ENCODE measurements at regions not wholly inside any gene's neighbourhood (a gene's known extent, or its start where the extent isn't known, plus 50 kb on each side); places are given as distances from the start of the nearest gene placed in this dataset.

DNA sequence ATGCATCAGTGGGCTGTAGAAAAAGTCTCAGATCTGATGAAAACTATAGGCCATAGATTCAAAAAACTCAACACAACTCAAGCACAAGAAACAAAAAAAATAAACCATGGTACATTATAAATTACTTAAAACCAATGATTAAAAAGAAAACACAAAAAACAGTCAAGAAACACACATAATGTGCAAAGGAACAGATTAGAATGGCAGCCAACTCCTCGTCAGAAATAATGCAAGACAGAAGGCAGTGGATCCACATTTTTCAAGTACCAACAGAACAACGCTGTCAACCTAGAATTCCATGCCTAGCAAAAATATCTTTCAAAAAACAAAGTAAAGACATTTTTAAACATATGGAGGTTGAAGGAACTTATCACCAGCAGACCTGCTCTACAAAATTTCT, 69.7 kb downstream of the PSMB1 start:
- H3K36me3 Mint-ChIP-seq: no peaks in the 10 kb centered on the region
- H3K27ac Mint-ChIP-seq: no peak overlapping the region
- no peak for ATAC-seq
- H3K27me3 Mint-ChIP-seq: peaks cover 32% of the 10 kb centered on the region
- H3K9me3 Mint-ChIP-seq: peaks cover 5% of the 10 kb centered on the region
- H3K4me3 Mint-ChIP-seq: no peak overlapping the region
- no peaks in the 10 kb centered on the region for H3K4me1 Mint-ChIP-seq

DNA sequence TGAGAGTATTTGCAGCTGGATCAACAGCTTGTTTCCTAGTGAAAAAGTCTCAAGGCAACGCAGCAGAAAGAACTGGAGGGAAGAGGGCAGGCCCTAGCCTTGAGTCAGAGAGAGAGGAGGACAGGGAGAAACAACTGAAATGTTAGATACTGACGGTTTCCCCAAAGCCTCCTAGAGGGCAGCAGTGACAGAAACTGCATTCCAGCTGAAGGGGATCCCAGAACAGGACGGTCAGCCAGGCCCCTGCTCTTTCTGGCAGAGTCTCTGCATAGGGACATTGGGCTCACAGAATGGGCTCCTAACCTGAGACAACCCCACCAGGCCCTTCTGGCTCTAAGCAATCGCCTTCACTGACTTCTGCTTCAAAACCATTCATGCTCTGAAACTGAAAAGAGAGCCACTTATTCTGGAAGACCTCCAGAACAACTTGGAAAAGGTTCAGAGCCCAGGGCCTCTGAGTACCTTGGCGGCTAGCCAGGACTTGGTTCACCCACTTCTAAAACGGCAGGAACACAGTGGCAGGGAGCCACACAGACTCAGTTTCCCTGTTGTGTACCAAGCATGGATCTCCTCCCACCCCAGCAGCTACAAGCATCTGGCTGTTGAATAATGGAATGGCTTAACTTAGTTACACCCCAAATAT, 72.9 kb downstream of the PSMB1 start:
- H3K36me3 Mint-ChIP-seq: no peaks in the 10 kb centered on the region
- H3K4me1 Mint-ChIP-seq: peaks cover 7% of the 10 kb centered on the region
- H3K27me3 Mint-ChIP-seq: peaks cover 45% of the 10 kb centered on the region
- peaks cover 5% of the 10 kb centered on the region for H3K9me3 Mint-ChIP-seq
- H3K4me3 Mint-ChIP-seq: no peak overlapping the region
- ATAC-seq: no peak
- H3K27ac Mint-ChIP-seq: no peak overlapping the region

DNA sequence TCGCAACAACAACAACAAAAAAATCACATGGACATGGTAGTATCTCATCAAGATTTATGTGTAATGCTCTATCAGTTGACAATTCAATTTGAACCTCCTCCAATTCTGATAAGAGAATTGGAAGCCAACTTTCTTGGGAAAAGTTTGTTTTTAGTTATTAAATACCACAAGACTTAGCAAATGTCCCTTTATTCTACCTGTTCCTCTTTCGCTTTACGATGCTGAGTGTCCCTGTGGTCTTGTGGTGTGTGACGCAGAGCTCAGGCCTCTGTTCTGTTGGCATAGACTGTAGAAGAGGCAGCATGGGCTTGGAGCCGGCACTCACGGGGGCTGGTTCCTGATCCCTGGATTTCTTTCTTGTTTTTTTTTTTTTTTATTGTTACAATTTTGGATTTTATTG, 76.7 kb downstream of the PSMB1 start:
- Mint-ChIP-seq H3K4me1 (peaks cover 7% of the 10 kb centered on the region), H3K36me3 (no peaks in the 10 kb centered on the region), H3K4me3 (no peak overlapping the region), H3K27me3 (peaks cover 40% of the 10 kb centered on the region), H3K27ac (no peak overlapping the region), H3K9me3 (no peaks in the 10 kb centered on the region)
- peak; percentile 85 for ATAC-seq

DNA sequence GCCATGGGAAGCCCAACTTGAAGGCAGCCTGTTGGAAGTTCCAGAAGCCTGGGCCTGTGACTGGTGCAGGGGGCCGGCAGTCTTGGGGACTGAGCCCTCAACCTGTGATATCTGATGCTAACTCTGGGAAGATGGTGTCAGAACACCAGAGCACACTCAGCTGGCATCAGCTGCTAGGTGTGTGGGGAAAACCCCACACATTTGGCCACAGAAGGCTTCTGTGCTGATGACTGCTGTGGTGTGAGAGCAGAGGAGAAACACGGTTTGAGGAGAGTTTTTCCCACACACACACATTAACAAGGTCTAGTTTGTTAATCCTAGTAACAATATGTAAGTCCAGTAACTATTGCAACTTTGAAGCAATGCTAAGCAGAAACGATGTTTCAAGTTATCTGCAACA, 78.0 kb downstream of the PSMB1 start:
- Mint-ChIP-seq H3K27ac (no peak overlapping the region), H3K27me3 (peaks cover 31% of the 10 kb centered on the region), H3K4me3 (no peak overlapping the region), H3K36me3 (no peaks in the 10 kb centered on the region), H3K4me1 (peaks cover 7% of the 10 kb centered on the region), H3K9me3 (no peaks in the 10 kb centered on the region)
- peak; percentile 37 for ATAC-seq

DNA sequence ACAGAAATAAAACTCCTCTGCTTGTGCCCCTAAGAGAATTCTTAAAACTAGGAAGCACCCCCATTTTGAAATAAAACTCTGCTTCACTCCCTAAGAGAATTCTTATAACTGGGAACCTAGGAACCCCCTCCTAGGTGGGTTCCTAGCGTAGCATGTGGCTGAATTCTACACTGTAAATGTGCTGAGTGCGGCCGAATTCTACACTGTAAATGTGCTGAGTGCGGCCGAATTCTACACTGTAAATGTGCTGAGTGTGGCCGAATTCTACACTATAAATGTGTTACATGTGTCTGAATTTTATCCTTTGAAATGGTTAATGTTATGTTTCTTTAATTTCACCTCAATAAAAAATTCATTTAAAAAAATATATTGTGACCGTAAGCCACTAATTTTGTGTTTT, 79.3 kb downstream of the PSMB1 start:
- no peak for ATAC-seq

DNA sequence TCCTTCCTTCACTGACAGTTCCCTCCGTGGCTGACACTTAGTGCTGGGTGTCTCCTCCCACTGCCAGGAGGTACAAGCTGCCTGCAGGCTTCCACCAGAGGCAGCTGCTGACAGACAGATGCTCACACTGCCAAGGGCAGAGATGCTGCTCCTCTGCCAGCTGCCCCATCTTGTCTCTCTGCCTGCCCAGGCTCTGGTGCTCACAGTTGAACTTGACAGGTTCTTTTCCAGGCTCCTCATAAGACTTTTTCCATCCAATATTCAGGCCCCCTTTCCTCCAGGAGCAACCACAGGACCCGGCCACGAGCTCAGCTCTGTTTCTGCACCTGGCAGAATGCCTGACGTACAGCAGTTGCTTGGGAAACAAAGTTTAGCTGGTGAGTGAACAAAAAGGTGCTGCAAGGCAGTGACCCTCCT, 79.8 kb downstream of the PSMB1 start:
- ATAC-seq: no peak
- no peak overlapping the region for H3K4me3 Mint-ChIP-seq
- H3K27me3 Mint-ChIP-seq: peaks cover 18% of the 10 kb centered on the region
- H3K27ac Mint-ChIP-seq: no peak overlapping the region
- no peaks in the 10 kb centered on the region for H3K9me3 Mint-ChIP-seq
- peaks cover 7% of the 10 kb centered on the region for H3K4me1 Mint-ChIP-seq
- H3K36me3 Mint-ChIP-seq: no peaks in the 10 kb centered on the region

More for the DNA sequence above, 79.3 kb downstream of the PSMB1 start:
- no peaks in the 10 kb centered on the region for H3K36me3 Mint-ChIP-seq
- H3K27ac Mint-ChIP-seq: no peak overlapping the region
- H3K4me1 Mint-ChIP-seq: peaks cover 7% of the 10 kb centered on the region
- no peaks in the 10 kb centered on the region for H3K9me3 Mint-ChIP-seq
- no peak overlapping the region for H3K4me3 Mint-ChIP-seq
- peaks cover 23% of the 10 kb centered on the region for H3K27me3 Mint-ChIP-seq

DNA sequence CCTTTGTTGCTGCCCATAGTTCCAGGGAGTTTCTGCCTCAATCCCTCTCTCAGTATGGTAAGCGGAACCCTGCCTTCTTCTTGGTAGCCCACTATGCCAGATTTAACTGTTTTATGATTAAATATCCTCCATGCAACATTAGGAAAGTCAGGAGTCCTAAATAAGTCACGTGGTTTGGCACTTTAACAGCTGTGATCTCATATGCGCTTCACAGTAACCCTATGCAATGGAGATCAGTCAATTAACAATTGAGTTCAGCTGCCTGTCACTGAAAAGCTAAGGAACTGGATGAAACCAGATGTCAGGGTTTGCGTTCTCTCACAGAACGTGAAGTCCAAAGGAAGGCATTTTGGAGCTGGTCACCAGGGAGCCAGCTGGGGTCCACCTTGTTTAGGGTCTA, 81.6 kb downstream of the PSMB1 start:
- Mint-ChIP-seq H3K27me3 (peaks cover 10% of the 10 kb centered on the region), H3K27ac (no peak overlapping the region), H3K36me3 (no peaks in the 10 kb centered on the region), H3K4me1 (peaks cover 4% of the 10 kb centered on the region), H3K4me3 (no peak overlapping the region), H3K9me3 (no peaks in the 10 kb centered on the region)
- ATAC-seq: no peak

DNA sequence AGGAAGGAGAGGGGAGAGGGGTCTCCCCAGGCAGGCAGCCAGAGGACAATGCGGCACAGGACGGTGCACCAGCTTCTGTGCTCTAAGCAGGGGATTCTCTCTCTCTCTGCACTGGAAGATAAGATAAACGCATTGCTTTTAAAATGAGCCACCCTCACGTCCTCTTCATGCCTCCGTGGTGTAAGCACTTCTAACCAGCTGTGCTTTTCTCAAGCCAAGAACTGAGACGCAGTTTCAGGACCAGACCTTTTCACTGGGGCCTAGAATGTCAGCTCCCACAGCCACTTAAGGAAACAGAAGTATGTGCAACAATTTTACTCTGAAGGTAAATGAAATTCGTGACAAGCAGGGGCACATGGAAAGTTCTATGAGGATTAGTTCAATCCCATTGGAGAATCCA, 82.4 kb downstream of the PSMB1 start:
- H3K4me3 Mint-ChIP-seq: no peak overlapping the region

DNA sequence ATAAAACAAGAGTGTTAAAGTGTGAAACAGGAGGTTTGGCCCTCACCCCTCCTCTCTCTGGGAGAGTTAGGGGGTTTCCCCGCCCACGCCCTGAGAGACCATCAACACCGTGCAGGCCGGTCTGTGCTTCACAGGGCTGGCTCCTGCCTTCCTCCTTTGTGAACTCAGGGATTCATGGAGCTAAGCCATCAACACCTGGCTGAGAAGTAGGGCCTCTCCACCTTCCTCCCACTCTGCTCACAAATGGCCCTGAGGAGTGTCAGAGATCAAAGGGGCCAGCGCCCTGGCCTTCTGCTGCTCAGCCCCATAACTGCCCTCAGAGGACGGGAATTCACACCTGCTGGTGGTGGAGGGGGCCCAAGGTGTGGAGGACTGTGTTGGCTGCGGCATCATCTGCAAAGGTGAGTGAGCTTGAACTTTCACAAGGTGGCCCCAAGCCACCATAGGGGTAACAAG, 88.6 kb downstream of the PSMB1 start:
- no peak for ATAC-seq
- H3K4me3 Mint-ChIP-seq: no peak overlapping the region
- H3K4me1 Mint-ChIP-seq: peaks cover 8% of the 10 kb centered on the region
- H3K9me3 Mint-ChIP-seq: peaks cover 3% of the 10 kb centered on the region
- no peaks in the 10 kb centered on the region for H3K36me3 Mint-ChIP-seq
- H3K27ac Mint-ChIP-seq: no peak overlapping the region
- peaks cover 42% of the 10 kb centered on the region for H3K27me3 Mint-ChIP-seq

More for the DNA sequence above, 82.4 kb downstream of the PSMB1 start:
- Mint-ChIP-seq H3K9me3 (peaks cover 2% of the 10 kb centered on the region), H3K27ac (no peak overlapping the region), H3K36me3 (no peaks in the 10 kb centered on the region), H3K27me3 (peaks cover 10% of the 10 kb centered on the region), H3K4me1 (no peaks in the 10 kb centered on the region)
- ATAC-seq: no peak

DNA sequence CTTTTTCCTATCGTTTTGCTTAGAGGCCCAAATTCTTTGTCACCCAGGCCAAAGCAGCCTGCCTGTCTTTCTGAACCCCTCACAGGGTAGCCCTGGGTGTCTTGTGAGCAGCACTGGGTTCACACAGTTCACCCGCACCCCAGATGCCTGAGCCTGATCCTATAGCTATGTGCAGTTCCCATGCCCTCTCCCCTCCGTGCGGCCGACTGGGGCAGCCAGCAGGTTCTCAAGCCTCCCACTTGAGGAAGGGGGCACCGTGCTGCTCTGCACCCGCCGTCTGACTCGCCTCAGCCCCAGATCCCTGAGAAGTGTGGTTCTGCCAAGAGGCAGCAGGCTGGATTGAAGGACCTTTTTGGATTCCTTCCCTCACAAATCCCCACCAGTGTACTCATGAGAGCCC, 89.0 kb downstream of the PSMB1 start:
- no peak overlapping the region for H3K4me3 Mint-ChIP-seq
- H3K4me1 Mint-ChIP-seq: peaks cover 11% of the 10 kb centered on the region
- no peak overlapping the region for H3K27ac Mint-ChIP-seq
- H3K27me3 Mint-ChIP-seq: peaks cover 46% of the 10 kb centered on the region
- H3K36me3 Mint-ChIP-seq: no peaks in the 10 kb centered on the region
- no peak for ATAC-seq
- peaks cover 3% of the 10 kb centered on the region for H3K9me3 Mint-ChIP-seq

DNA sequence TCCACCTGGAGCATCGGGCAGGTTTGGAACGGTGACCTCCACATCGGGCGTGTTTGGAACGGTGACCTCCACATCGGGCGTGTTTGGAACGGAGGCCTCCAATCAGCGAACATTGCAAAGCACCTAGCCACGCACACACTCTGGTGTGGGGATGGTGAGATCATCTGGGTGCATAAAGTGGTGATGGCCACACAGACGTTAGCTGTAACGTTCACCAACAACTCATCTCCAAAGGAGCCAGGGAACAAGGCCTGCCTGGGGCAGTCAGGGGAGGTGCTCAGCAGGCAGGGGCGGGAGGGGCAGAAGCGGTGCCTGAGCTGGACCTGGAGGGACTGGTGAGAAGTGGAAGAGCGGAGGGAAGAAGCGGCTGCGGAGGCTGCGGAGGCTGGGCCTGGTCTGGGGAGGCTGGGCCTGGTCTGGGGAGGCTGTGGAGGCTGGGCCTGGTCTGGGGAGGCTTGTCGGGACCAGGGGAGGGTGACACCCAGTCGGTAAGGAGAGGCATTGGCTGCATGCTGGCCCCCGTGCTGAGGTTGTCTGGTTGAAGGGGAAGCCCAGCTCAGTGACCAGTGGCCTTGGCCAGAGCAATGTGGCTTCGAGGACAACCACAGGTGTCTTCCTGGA, 89.9 kb downstream of the PSMB1 start:
- H3K9me3 Mint-ChIP-seq: peaks cover 3% of the 10 kb centered on the region
- H3K4me1 Mint-ChIP-seq: peaks cover 11% of the 10 kb centered on the region
- no peak overlapping the region for H3K27ac Mint-ChIP-seq
- H3K27me3 Mint-ChIP-seq: peaks cover 46% of the 10 kb centered on the region
- H3K36me3 Mint-ChIP-seq: no peaks in the 10 kb centered on the region
- no peak overlapping the region for H3K4me3 Mint-ChIP-seq
- ATAC-seq: no peak

DNA sequence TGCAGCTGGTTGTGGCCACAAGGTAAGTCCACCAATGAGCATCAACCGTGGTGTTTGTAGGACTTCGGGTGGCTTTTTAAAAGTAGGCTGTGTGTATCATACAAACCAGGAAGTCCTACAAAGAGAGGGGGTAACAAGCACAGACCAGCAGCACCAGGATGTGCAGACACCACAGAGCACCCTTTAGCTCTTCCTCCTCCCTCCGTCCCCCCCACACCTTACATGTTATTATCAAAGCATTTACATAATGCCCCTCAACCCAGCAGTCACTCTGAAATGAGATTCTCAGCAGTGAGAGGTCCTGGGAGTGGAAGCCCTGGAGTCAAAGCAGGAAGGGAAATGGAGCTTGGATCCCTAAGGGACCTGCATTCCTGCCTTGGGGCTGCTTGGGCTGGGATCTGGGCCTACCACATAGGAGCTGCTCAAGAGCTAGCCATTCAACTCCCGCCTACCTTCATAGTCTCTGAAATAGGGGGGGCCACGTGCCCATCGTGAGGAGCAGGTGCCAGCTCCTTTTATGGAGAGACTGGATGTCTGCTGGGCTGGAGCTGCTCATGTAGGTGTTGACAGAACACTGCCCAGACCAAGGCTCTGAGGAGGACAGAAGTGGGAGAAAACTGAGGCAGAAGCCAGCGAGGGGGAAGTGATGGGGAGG, 90.6 kb downstream of the PSMB1 start:
- peaks cover 46% of the 10 kb centered on the region for H3K27me3 Mint-ChIP-seq

DNA sequence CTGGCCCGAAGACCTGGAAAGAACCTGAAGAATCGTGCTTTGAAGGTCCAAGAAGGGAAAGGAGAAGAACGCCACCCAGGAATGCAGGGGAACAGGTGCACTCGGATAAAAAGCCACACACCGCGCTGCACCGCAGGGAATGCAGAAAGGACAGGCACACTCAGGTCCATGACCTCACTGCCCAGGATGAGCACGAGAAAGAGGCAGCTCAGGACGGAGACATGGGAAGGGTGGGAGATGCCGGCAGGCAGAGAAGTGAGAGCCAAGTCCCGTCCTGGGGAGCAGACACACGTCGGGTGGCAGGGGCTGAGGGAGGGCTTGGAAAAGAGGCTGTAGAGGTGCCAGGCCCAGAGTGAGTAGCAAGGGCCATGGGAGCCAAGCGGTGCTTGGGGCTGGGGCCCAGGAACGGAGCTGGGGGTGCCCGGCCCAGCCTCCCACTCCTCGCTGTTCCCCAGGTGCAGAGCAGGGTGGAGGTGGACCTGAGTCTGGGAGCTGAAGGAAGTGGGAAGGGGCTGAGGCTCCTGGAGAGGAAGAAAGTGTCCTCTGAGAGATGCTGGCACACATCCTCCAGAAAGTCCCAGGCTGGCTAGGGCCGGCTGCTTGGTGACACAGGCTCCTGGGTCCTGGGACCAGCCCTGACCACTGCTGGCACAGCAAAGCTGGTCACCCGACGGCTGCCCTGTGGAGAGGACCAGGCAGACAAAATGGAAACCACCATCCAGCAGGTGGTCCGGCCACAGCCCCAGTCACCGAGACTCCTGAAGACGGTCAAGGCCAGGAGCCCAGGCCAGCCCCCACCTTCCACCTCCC, 91.3 kb downstream of the PSMB1 start:
- peaks cover 3% of the 10 kb centered on the region for H3K9me3 Mint-ChIP-seq
- ATAC-seq: no peak
- H3K4me3 Mint-ChIP-seq: no peak overlapping the region
- H3K4me1 Mint-ChIP-seq: peaks cover 11% of the 10 kb centered on the region
- H3K27me3 Mint-ChIP-seq: peaks cover 46% of the 10 kb centered on the region
- H3K36me3 Mint-ChIP-seq: no peaks in the 10 kb centered on the region
- no peak overlapping the region for H3K27ac Mint-ChIP-seq

More for the DNA sequence above, 90.6 kb downstream of the PSMB1 start:
- no peaks in the 10 kb centered on the region for H3K36me3 Mint-ChIP-seq
- H3K4me1 Mint-ChIP-seq: peaks cover 11% of the 10 kb centered on the region
- no peak overlapping the region for H3K4me3 Mint-ChIP-seq
- peaks cover 3% of the 10 kb centered on the region for H3K9me3 Mint-ChIP-seq
- ATAC-seq: no peak
- H3K27ac Mint-ChIP-seq: no peak overlapping the region

DNA sequence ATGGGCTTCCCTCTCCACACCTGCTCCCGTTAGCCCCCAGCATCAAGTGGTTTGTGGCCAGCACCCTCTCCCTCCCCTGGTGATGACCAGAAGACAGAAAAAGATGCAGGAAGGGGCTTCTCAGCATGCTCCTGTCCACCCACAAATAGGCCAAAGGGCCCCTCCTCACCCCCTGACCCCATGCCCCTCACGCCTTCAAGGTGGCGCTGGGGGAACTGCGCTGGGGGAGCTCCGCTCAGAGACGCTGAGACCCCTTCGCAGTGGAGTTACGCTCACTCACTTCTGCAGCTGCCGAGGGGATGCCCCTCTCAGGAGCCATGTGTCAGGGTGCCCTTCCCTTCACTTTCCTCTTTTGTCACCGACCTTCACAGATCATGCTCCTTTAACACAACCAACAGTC, 92.0 kb downstream of the PSMB1 start:
- H3K27me3 Mint-ChIP-seq: peaks cover 46% of the 10 kb centered on the region
- peaks cover 11% of the 10 kb centered on the region for H3K4me1 Mint-ChIP-seq
- no peak overlapping the region for H3K4me3 Mint-ChIP-seq
- no peak for ATAC-seq
- peaks cover 3% of the 10 kb centered on the region for H3K9me3 Mint-ChIP-seq
- no peak overlapping the region for H3K27ac Mint-ChIP-seq
- H3K36me3 Mint-ChIP-seq: no peaks in the 10 kb centered on the region

DNA sequence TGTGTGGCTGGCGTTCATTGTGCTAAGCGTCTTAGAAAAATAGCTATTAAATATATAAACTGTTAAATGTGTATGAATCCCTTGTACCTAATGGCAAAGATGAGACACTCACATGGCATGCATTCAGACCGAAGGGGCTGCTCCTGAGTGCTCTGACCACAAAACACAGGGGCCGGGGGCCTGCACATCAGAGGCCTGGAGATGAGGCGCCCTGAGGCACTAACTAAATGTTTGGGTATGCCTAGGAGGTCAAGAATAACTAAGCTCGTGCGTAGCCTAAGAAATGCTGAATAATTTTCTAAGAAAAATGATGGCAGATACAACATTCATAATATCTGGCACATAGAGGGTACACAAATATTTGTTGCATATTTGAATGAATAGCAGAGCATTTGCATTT, 92.5 kb downstream of the PSMB1 start:
- H3K9me3 Mint-ChIP-seq: no peaks in the 10 kb centered on the region
- ATAC-seq: no peak

More for the DNA sequence above, 92.5 kb downstream of the PSMB1 start:
- Mint-ChIP-seq H3K4me1 (peaks cover 11% of the 10 kb centered on the region), H3K27me3 (peaks cover 46% of the 10 kb centered on the region), H3K27ac (no peak overlapping the region), H3K4me3 (no peak overlapping the region), H3K36me3 (no peaks in the 10 kb centered on the region)
